ENCODE measurements at regions not wholly inside any gene's neighbourhood (a gene's known extent, or its start where the extent isn't known, plus 50 kb on each side); places are given as distances from the start of the nearest gene placed in this dataset.

DNA sequence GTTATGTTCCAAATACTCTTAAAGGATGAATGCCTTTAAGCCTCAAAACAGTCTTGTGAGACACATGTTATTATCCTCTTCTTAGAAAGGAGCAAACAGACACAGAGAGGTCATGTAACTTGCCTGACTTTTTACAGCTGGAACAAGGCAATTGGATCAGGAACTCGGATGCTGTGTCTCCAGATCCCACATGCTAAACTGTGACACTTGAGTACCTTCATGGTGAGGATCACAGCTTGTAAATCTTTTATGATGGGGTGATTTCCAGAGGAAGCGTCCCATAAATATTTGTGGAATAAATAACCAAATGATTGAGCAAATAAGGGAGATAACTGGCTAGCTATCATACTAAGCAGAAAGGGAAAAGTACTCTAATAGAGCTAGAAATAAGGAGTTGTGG is 171.2 kb downstream of the C11orf91 start:
- TF ChIP-seq, protein P1, sequence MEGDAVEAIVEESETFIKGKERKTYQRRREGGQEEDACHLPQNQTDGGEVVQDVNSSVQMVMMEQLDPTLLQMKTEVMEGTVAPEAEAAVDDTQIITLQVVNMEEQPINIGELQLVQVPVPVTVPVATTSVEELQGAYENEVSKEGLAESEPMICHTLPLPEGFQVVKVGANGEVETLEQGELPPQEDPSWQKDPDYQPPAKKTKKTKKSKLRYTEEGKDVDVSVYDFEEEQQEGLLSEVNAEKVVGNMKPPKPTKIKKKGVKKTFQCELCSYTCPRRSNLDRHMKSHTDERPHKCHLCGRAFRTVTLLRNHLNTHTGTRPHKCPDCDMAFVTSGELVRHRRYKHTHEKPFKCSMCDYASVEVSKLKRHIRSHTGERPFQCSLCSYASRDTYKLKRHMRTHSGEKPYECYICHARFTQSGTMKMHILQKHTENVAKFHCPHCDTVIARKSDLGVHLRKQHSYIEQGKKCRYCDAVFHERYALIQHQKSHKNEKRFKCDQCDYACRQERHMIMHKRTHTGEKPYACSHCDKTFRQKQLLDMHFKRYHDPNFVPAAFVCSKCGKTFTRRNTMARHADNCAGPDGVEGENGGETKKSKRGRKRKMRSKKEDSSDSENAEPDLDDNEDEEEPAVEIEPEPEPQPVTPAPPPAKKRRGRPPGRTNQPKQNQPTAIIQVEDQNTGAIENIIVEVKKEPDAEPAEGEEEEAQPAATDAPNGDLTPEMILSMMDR (IDR thresholded peaks at IDR 0.05) = no peak
- TF ChIP-seq EP300 (IDR thresholded peaks at IDR 0.05) = no peak
- no peak for TF ChIP-seq POLR2A (IDR thresholded peaks at IDR 0.05)
